ENCODE measurements at regions not wholly inside any gene's neighbourhood (a gene's known extent, or its start where the extent isn't known, plus 50 kb on each side); places are given as distances from the start of the nearest gene placed in this dataset.
"Not testable (repeated sequence)": the region's sequence is repeated elsewhere in the genome, so short reads cannot be mapped to it uniquely, and the experiment has no call there.

- POLR2A ChIA-PET = no interaction called here
- TF ChIP-seq SETDB1 (IDR thresholded peaks at IDR 0.05; ENCODE audit: insufficient read length, low read length) (no peak), HOXD13 (CRISPR knock-in tag; IDR thresholded peaks at IDR 0.05; ENCODE audit: borderline replicate concordance) (no peak), ZNF473 (tag by site-specific recombination; IDR thresholded peaks at IDR 0.05) (no peak), ZNF23 (tag by site-specific recombination; IDR thresholded peaks at IDR 0.05; ENCODE audit: borderline replicate concordance) (no peak), ZNF239 (tag by site-specific recombination; IDR thresholded peaks at IDR 0.05) (no peak), GLIS1 (tag by site-specific recombination; IDR thresholded peaks at IDR 0.05) (no peak), ZNF664 (tag by site-specific recombination; IDR thresholded peaks at IDR 0.05) (no peak), ZFP69B (tag by site-specific recombination; IDR thresholded peaks at IDR 0.05) (no peak), ZBTB17 (tag by site-specific recombination; IDR thresholded peaks at IDR 0.05) (no peak), ZNF514 (tag by site-specific recombination; IDR thresholded peaks at IDR 0.05) (no peak), ZNF561 (tag by site-specific recombination; IDR thresholded peaks at IDR 0.05; ENCODE audit: borderline replicate concordance) (no peak)
- Histone ChIP-seq H3K4me3 (ENCODE audit: low read depth, low read length) (no peak overlapping the region), H3K36me3 (ENCODE audit: control insufficient read depth in 2 of 2, insufficient read depth in 1 of 2, low read length in 2 of 2) (no peaks in the 10 kb centered on the region), H3K27ac (ENCODE audit: extremely low read depth, low read depth, low read length) (no peak overlapping the region), H3K9me3 (ENCODE audit: control insufficient read depth, insufficient read depth, low read depth, low read length) (no peaks in the 10 kb centered on the region), H3K4me1 (ENCODE audit: control insufficient read depth, insufficient read depth, low read length) (no peaks in the 10 kb centered on the region; the same call in 1 of the 2 replicates)
- CTCF ChIA-PET = no interaction called here
Observed at GRCh38 chr2:220377482-220378155, 750.2 kb downstream of the SLC4A3 start.

GRCh38 chr2:220387758-220388157, 760.3 kb downstream of the SLC4A3 start:
- H3K4me1 ChIP-seq (ENCODE audit: control insufficient read depth, insufficient read depth, low read length); H3K9me3 ChIP-seq (ENCODE audit: control insufficient read depth, insufficient read depth, low read depth, low read length); POLR2A ChIA-PET; CTCF ChIA-PET; H3K36me3 ChIP-seq (ENCODE audit: control insufficient read depth in 2 of 2, insufficient read depth in 1 of 2, low read length in 2 of 2); H3K27ac ChIP-seq (ENCODE audit: extremely low read depth, low read depth, low read length); H3K4me3 ChIP-seq (ENCODE audit: low read depth, low read length): not testable (repeated sequence)

DNA sequence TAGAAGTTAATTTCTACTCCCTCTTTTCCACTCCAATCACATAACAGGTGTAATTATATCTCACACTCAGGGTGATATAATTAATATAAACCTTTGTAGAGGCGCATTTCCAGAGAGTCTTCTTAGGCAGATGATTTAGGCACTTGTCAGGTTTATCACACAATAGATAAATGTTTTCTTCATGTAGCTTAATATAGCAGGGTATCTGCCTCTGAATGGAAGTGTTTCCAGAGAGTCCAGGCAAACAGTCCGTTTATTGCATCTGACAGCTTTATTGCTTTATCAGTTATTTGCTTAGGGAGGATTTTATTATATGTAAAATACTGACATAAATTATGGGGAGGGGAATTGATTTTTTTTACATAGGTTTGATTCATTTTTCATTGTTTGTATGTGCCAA, 766.3 kb downstream of the SLC4A3 start:
- H3K27ac ChIP-seq (ENCODE audit: extremely low read depth, low read depth, low read length) = no peak overlapping the region
- CTCF ChIA-PET = no interaction called here
- no peaks in the 10 kb centered on the region for H3K4me1 ChIP-seq (ENCODE audit: control insufficient read depth, insufficient read depth, low read length)
- H3K36me3 ChIP-seq (ENCODE audit: control insufficient read depth in 2 of 2, insufficient read depth in 1 of 2, low read length in 2 of 2) = no peaks in the 10 kb centered on the region
- H3K9me3 ChIP-seq (ENCODE audit: control insufficient read depth, insufficient read depth, low read depth, low read length) = no peaks in the 10 kb centered on the region
- no peak overlapping the region for H3K4me3 ChIP-seq (ENCODE audit: low read depth, low read length)
- POLR2A ChIA-PET = no interaction called here
- no peak for TF ChIP-seq KLF17 (tag by site-specific recombination; IDR thresholded peaks at IDR 0.05)
- TF ChIP-seq PATZ1 (tag by site-specific recombination; IDR thresholded peaks at IDR 0.05) = no peak
- no peak for TF ChIP-seq ZNF555 (tag by site-specific recombination; conservative IDR thresholded peaks at IDR 0.05)
- TF ChIP-seq, protein P1, sequence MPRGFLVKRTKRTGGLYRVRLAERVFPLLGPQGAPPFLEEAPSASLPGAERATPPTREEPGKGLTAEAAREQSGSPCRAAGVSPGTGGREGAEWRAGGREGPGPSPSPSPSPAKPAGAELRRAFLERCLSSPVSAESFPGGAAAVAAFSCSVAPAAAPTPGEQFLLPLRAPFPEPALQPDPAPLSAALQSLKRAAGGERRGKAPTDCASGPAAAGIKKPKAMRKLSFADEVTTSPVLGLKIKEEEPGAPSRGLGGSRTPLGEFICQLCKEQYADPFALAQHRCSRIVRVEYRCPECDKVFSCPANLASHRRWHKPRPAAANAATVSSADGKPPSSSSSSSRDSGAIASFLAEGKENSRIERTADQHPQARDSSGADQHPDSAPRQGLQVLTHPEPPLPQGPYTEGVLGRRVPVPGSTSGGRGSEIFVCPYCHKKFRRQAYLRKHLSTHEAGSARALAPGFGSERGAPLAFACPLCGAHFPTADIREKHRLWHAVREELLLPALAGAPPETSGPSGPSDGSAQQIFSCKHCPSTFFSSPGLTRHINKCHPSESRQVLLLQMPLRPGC (tag by site-specific recombination; IDR thresholded peaks at IDR 0.05) = no peak
- TF ChIP-seq ZNF341 (tag by site-specific recombination; IDR thresholded peaks at IDR 0.05; ENCODE audit: low read depth) = no peak
- TF ChIP-seq GLIS2 (tag by site-specific recombination; IDR thresholded peaks at IDR 0.05) = no peak
- no peak for TF ChIP-seq OSR2 (tag by site-specific recombination; IDR thresholded peaks at IDR 0.05)
- no peak for TF ChIP-seq ZNF398 (tag by site-specific recombination; IDR thresholded peaks at IDR 0.05)
- no peak for TF ChIP-seq ZNF629 (tag by site-specific recombination; IDR thresholded peaks at IDR 0.05)
- TF ChIP-seq AEBP2 (tag by site-specific recombination; IDR thresholded peaks at IDR 0.05; ENCODE audit: borderline replicate concordance) = no peak
